ELF-1 (cell line): ENCODE measurements at regions not wholly inside any gene's neighbourhood (a gene's known extent, or its start where the extent isn't known, plus 50 kb on each side); places are given as distances from the start of the nearest gene placed in this dataset.
"Not testable (repeated sequence)": the region's sequence is repeated elsewhere in the genome, so short reads cannot be mapped to it uniquely, and the experiment has no call there.

Experiments
- DNase-seq: peaks from one replicate; pipeline ENCODE4 v3.0.0-alpha.2; 2016; ENCODE audit warnings: low read depth, low spot score

GRCh38 chr5:174624733-174625522 lies 99.5 kb upstream of the MSX2 start:
- peak; percentile 25 for DNase-seq

GRCh38 chr5:174625591-174626350 lies 98.6 kb upstream of the MSX2 start:
- DNase-seq = no peak

- no peak for DNase-seq
These were observed 97.9 kb upstream of the MSX2 start for GRCh38 chr5:174626369-174626920.

- peak; percentile 32 for DNase-seq
These were observed 88.3 kb upstream of the MSX2 start for GRCh38 chr5:174636094-174636493.

GRCh38 chr5:174642816-174643405 lies 81.5 kb upstream of the MSX2 start:
- no peak for DNase-seq

- no peak for DNase-seq
These were observed 79.9 kb upstream of the MSX2 start for GRCh38 chr5:174644436-174644835.

GRCh38 chr5:174644923-174645322 lies 79.5 kb upstream of the MSX2 start:
- DNase-seq = no peak

- no peak for DNase-seq
These were observed 78.7 kb upstream of the MSX2 start for GRCh38 chr5:174645677-174646076.

- DNase-seq = not testable (repeated sequence)
These were observed 75.8 kb upstream of the MSX2 start for GRCh38 chr5:174648618-174649017.

GRCh38 chr5:174649391-174649790 lies 75.0 kb upstream of the MSX2 start:
- DNase-seq = no peak

GRCh38 chr5:174654442-174654841 lies 69.9 kb upstream of the MSX2 start:
- no peak for DNase-seq

GRCh38 chr5:174655351-174655750 lies 69.0 kb upstream of the MSX2 start:
- no peak for DNase-seq

- DNase-seq = no peak
These were observed 60.1 kb upstream of the MSX2 start for GRCh38 chr5:174664180-174664850.

GRCh38 chr5:174665347-174665746 lies 59.0 kb upstream of the MSX2 start:
- DNase-seq = no peak

GRCh38 chr5:174667526-174667925 lies 56.9 kb upstream of the MSX2 start:
- no peak for DNase-seq

GRCh38 chr5:174668349-174668748 lies 56.0 kb upstream of the MSX2 start:
- DNase-seq = no peak
